Colon (tissue), 2 donors: ENCODE measurements at regions not wholly inside any gene's neighbourhood (a gene's known extent, or its start where the extent isn't known, plus 50 kb on each side); places are given as distances from the start of the nearest gene placed in this dataset.

ENCODE experiments used
- FAIRE-seq: peaks from 2 replicates; lab custom pipeline; 2012; peaks lifted over from hg19 to GRCh38; lab: Jason Lieb, UNC
- donor health status: control.
- donor health status: control.

GRCh38 chr1:81149649-81150325 is 650.9 kb upstream of the ADGRL2 start:
- no peak for FAIRE-seq

GRCh38 chr1:81144240-81144825 is 656.4 kb upstream of the ADGRL2 start:
- FAIRE-seq, result no peak

GRCh38 chr1:81142099-81142826 is 658.5 kb upstream of the ADGRL2 start:
- no peak for FAIRE-seq

- FAIRE-seq, result no peak
These were observed 665.2 kb upstream of the ADGRL2 start for GRCh38 chr1:81135524-81135923.

- no peak for FAIRE-seq
These were observed 671.0 kb upstream of the ADGRL2 start for GRCh38 chr1:81129776-81130175.

GRCh38 chr1:81129366-81129765 is 671.4 kb upstream of the ADGRL2 start:
- FAIRE-seq, result no peak

GRCh38 chr1:81128079-81128478 is 672.7 kb upstream of the ADGRL2 start:
- FAIRE-seq, result no peak

- FAIRE-seq, result no peak
These were observed 673.6 kb upstream of the ADGRL2 start for GRCh38 chr1:81126989-81127581.

GRCh38 chr1:81125672-81126071 is 675.1 kb upstream of the ADGRL2 start:
- FAIRE-seq, result no peak

GRCh38 chr1:81121306-81121705 is 679.4 kb upstream of the ADGRL2 start:
- FAIRE-seq, result no peak

- FAIRE-seq, result no peak
These were observed 681.4 kb upstream of the ADGRL2 start for GRCh38 chr1:81119319-81119718.

GRCh38 chr1:81118550-81118949 is 682.2 kb upstream of the ADGRL2 start:
- FAIRE-seq, result no peak

GRCh38 chr1:81115422-81115821 is 685.3 kb upstream of the ADGRL2 start:
- no peak for FAIRE-seq

- no peak for FAIRE-seq
These were observed 686.5 kb upstream of the ADGRL2 start for GRCh38 chr1:81114191-81114590.

- FAIRE-seq, result no peak
These were observed 687.0 kb upstream of the ADGRL2 start for GRCh38 chr1:81113688-81114087.

GRCh38 chr1:81111818-81112217 is 688.9 kb upstream of the ADGRL2 start:
- FAIRE-seq, result no peak

GRCh38 chr1:81109038-81109437 is 691.7 kb upstream of the ADGRL2 start:
- FAIRE-seq, result no peak

GRCh38 chr1:81097860-81098259 is 702.9 kb upstream of the ADGRL2 start:
- FAIRE-seq, result no peak

- no peak for FAIRE-seq
These were observed 727.2 kb upstream of the ADGRL2 start for GRCh38 chr1:81073580-81073979.

GRCh38 chr1:81071969-81072753 is 728.6 kb upstream of the ADGRL2 start:
- FAIRE-seq, result no peak

GRCh38 chr1:81071072-81071858 is 729.5 kb upstream of the ADGRL2 start:
- FAIRE-seq, result no peak
